PFSK-1 (cell line): ENCODE measurements at regions not wholly inside any gene's neighbourhood (a gene's known extent, or its start where the extent isn't known, plus 50 kb on each side); places are given as distances from the start of the nearest gene placed in this dataset.

Source experiments
- FOXP2 ChIP-seq: optimal IDR thresholded peaks from 2 replicates; pipeline ENCODE3; 2011; ENCODE audit warnings: borderline replicate concordance, control low read depth, inconsistent platforms; ENCODE audit not compliant: insufficient read depth; ENCODE audit errors: extremely low read length, extremely low read depth
- POLR2AphosphoS5 ChIP-seq: IDR thresholded peaks from 2 replicates; pipeline ENCODE4 v1.6.1; 2012; ENCODE audit warnings: low read depth, mild to moderate bottlenecking, control low read depth, low read length, moderate library complexity
- SIN3A ChIP-seq: IDR thresholded peaks from 2 replicates; pipeline ENCODE4 v1.6.1; 2012; ENCODE audit warnings: mild to moderate bottlenecking, low read length, moderate library complexity, borderline replicate concordance; ENCODE audit not compliant: insufficient read depth
- TAF1 ChIP-seq: IDR thresholded peaks from 2 replicates; pipeline ENCODE4 v1.6.1; 2012; ENCODE audit warnings: low read length, control low read depth, borderline replicate concordance; ENCODE audit not compliant: insufficient read depth
- TF ChIP-seq, protein P1 (sequence below), 2 experiments: IDR thresholded peaks; 2 replicates each; pipeline versions ENCODE4 v1.6.1 to v1.8.0; 2011 to 2012; ENCODE audit warnings: low read depth in 2 of 2, low read length in 2 of 2, control low read depth in 1 of 2, inconsistent platforms in 1 of 2, mild to moderate bottlenecking in 1 of 2, moderate library complexity in 1 of 2; ENCODE audit not compliant: insufficient read depth in 1 of 2

DNA sequence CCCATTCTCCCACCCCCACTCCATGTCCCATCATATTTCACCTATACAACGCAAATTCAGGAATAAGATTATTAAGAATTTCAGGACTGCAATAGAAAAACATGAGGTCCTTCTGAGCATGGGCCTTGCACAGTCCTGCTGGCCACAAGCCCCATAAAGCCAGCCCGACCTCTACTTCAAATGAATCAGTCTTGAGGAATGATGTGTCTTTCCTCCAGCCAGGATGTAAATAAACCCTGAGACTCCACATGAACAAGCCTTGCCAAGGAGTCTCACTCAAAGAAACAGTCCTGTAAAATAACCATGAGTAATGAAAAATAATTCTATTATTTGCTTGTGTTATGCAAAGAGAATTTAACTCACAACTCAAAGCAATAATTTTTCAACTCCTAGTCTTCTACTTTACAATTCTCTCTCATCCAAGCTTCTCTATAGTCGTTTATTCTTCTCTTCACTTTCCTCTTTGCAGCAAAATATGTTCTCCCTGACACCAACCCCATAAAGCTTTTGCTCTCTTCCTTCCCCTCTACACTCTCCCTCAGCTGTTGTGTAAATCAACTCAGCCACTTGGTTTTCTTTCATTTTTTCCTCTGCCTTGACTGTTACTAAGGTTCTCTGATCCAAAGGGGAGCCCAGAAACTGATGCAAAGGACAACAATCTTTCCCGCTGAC lies 140.1 kb upstream of the MOCS2 start:
- TF ChIP-seq, protein P1, sequence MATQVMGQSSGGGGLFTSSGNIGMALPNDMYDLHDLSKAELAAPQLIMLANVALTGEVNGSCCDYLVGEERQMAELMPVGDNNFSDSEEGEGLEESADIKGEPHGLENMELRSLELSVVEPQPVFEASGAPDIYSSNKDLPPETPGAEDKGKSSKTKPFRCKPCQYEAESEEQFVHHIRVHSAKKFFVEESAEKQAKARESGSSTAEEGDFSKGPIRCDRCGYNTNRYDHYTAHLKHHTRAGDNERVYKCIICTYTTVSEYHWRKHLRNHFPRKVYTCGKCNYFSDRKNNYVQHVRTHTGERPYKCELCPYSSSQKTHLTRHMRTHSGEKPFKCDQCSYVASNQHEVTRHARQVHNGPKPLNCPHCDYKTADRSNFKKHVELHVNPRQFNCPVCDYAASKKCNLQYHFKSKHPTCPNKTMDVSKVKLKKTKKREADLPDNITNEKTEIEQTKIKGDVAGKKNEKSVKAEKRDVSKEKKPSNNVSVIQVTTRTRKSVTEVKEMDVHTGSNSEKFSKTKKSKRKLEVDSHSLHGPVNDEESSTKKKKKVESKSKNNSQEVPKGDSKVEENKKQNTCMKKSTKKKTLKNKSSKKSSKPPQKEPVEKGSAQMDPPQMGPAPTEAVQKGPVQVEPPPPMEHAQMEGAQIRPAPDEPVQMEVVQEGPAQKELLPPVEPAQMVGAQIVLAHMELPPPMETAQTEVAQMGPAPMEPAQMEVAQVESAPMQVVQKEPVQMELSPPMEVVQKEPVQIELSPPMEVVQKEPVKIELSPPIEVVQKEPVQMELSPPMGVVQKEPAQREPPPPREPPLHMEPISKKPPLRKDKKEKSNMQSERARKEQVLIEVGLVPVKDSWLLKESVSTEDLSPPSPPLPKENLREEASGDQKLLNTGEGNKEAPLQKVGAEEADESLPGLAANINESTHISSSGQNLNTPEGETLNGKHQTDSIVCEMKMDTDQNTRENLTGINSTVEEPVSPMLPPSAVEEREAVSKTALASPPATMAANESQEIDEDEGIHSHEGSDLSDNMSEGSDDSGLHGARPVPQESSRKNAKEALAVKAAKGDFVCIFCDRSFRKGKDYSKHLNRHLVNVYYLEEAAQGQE (IDR thresholded peaks at IDR 0.05; ENCODE audit: insufficient read depth in 1 of 2, low read depth in 2 of 2, low read length in 2 of 2), result no peak
- TF ChIP-seq FOXP2 (no peak), POLR2AphosphoS5 (no peak), TAF1 (no peak), SIN3A (no peak)
